ENCODE measurements at regions not wholly inside any gene's neighbourhood (a gene's known extent, or its start where the extent isn't known, plus 50 kb on each side); places are given as distances from the start of the nearest gene placed in this dataset.
"Not testable (repeated sequence)": the region's sequence is repeated elsewhere in the genome, so short reads cannot be mapped to it uniquely, and the experiment has no call there.

GRCh38 chr2:57437077-57437476, 609.5 kb upstream of the VRK2 start:
- DNase-seq (ENCODE audit: low spot score): no peak

- no peak for DNase-seq (ENCODE audit: low spot score)
Measured at GRCh38 chr2:57440437-57440836, 606.2 kb upstream of the VRK2 start.

- no peak for DNase-seq (ENCODE audit: low spot score)
Measured at GRCh38 chr2:57443086-57443485, 603.5 kb upstream of the VRK2 start.

GRCh38 chr2:57443973-57444521, 602.6 kb upstream of the VRK2 start:
- DNase-seq (ENCODE audit: low spot score): no peak

GRCh38 chr2:57444752-57445430, 601.7 kb upstream of the VRK2 start:
- no peak for DNase-seq (ENCODE audit: low spot score)

- DNase-seq (ENCODE audit: low spot score): no peak
Measured at GRCh38 chr2:57448816-57449215, 597.8 kb upstream of the VRK2 start.

- DNase-seq (ENCODE audit: low spot score): no peak
Measured at GRCh38 chr2:57450170-57450569, 596.4 kb upstream of the VRK2 start.

GRCh38 chr2:57452634-57453033, 594.0 kb upstream of the VRK2 start:
- no peak for DNase-seq (ENCODE audit: low spot score)

GRCh38 chr2:57453945-57454344, 592.7 kb upstream of the VRK2 start:
- no peak for DNase-seq (ENCODE audit: low spot score)

GRCh38 chr2:57460396-57461276, 586.0 kb upstream of the VRK2 start:
- no peak for DNase-seq (ENCODE audit: low spot score)

GRCh38 chr2:57461624-57462023, 585.0 kb upstream of the VRK2 start:
- no peak for DNase-seq (ENCODE audit: low spot score)

- DNase-seq (ENCODE audit: low spot score): no peak
Measured at GRCh38 chr2:57465067-57465466, 581.5 kb upstream of the VRK2 start.

GRCh38 chr2:57465967-57466366, 580.6 kb upstream of the VRK2 start:
- DNase-seq (ENCODE audit: low spot score): no peak

- no peak for DNase-seq (ENCODE audit: low spot score)
Measured at GRCh38 chr2:57475391-57475790, 571.2 kb upstream of the VRK2 start.

GRCh38 chr2:57479981-57480380, 566.6 kb upstream of the VRK2 start:
- no peak for DNase-seq (ENCODE audit: low spot score)

GRCh38 chr2:57488061-57488460, 558.5 kb upstream of the VRK2 start:
- DNase-seq (ENCODE audit: low spot score): no peak

GRCh38 chr2:57490741-57491140, 555.9 kb upstream of the VRK2 start:
- DNase-seq (ENCODE audit: low spot score): no peak

GRCh38 chr2:57491213-57491612, 555.4 kb upstream of the VRK2 start:
- no peak for DNase-seq (ENCODE audit: low spot score)

- not testable (repeated sequence) for DNase-seq (ENCODE audit: low spot score)
Measured at GRCh38 chr2:57493966-57494365, 552.6 kb upstream of the VRK2 start.

GRCh38 chr2:57497489-57498096, 549.0 kb upstream of the VRK2 start:
- peak; percentile 5 for DNase-seq (ENCODE audit: low spot score)

GRCh38 chr2:57504787-57505186, 541.8 kb upstream of the VRK2 start:
- no peak for DNase-seq (ENCODE audit: low spot score)

- DNase-seq (ENCODE audit: low spot score): no peak
Measured at GRCh38 chr2:57509189-57509588, 537.4 kb upstream of the VRK2 start.

GRCh38 chr2:57510704-57511103, 535.9 kb upstream of the VRK2 start:
- no peak for DNase-seq (ENCODE audit: low spot score)

Measured in hematopoietic multipotent progenitor cell treated with erythropoietin and hydrocortisone succinate and interleukin-3 and kit ligand, for 17 days (in vitro differentiated cells).